ENCODE measurements at regions not wholly inside any gene's neighbourhood (a gene's known extent, or its start where the extent isn't known, plus 50 kb on each side); places are given as distances from the start of the nearest gene placed in this dataset.
A peak's percentile ranks its signal among the peaks of the same experiment; 100 is the strongest.

DNA sequence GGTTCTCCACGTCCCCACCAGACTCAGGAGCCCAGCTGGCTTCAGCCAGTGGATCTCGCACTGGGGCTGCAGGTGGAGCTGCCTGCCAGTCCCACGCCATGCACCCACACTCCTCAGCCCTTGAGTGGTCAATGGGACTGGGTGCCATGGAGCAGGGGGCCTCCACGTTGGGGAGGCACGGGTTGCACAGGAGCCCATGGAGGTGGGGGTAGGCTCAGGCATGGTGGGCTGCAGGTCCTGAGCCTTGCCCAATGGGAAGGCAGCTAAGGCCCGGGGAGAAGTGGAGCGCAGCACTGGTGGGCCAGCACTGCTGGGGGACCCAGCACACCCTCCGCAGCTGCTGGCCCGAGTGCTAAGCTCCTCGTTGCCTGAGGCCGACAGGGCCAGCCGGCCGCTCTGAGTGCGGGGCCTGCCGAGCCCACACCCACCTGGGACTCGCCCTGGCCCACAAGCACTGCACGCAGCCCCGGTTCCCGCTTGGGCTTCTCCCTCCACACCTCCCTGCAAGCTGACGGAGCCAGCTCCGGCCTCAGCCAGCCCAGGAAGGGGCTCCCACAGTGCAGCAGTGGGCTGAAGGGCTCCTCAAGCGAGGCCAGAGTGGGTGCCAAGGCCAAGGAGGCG is 258.5 kb upstream of the PDGFD start:
- Mint-ChIP-seq H3K36me3 (no peaks in the 10 kb centered on the region), H3K9me3 (no peaks in the 10 kb centered on the region), H3K27ac (no peak overlapping the region)
- DNase-seq (ENCODE audit: low spot score in 2 of 2), result no peak
- ATAC-seq, result no peak

DNA sequence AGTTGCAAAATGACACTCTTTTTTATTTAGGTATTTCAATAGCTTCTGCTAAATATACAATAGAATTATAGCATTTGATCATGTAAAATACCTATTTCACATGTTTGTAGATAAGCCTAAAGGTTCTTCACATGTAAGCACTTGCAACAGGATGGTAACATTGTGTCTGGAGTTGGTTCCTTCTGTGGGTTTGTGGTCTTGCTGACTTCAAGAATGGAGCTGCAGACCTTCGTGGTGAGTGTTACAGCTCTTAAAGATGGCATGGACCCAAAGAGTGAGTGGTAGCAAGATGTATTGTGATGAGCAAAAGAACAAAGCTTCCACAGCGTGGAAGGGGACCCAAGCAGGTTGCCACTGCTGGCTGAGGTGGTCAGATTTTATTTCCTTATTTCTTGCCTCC is 246.4 kb upstream of the PDGFD start:
- Mint-ChIP-seq H3K36me3 (no peaks in the 10 kb centered on the region), H3K27ac (no peak overlapping the region), H3K9me3 (no peaks in the 10 kb centered on the region)
- DNase-seq (ENCODE audit: low spot score in 2 of 2), result no peak
- no peak for ATAC-seq

DNA sequence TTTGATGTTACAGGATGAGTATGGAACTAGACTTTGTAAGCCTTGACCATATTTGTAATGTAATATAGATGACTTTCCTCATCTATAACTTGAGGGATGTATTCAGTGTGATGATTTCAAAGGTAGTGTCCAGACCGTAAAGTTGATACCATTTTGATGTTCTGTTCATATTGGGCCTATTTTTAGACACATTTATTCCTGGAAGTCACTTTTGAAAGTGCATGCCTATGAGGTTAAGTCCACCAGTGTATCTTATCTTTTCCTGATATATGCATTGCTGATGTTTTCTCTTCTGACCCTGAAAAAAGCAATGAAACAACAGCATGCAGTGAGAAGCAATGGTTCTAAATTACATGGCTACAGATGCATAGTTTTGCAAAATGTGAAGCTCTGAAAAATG is 244.7 kb upstream of the PDGFD start:
- no peaks in the 10 kb centered on the region for H3K36me3 Mint-ChIP-seq
- no peak overlapping the region for H3K27ac Mint-ChIP-seq
- no peak for ATAC-seq

DNA sequence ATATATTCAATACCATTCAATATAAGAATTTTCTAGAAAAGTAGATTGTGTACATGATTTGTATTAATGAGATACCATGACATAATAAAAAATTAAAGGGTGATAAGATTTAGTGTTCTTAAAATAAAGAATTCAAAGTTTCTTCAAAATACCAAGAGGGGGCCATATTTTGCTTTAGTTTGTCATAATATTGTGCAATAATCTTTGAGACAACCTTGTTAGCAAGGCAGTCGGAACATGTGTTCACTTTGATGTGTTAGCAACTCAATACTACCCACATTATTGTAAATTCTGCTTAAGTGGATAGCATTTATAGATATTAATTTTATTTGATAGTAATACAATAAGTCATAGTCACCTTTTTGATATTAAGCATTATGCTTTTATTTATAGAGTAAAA is 241.3 kb upstream of the PDGFD start:
- H3K9me3 Mint-ChIP-seq, result no peaks in the 10 kb centered on the region
- no peaks in the 10 kb centered on the region for H3K36me3 Mint-ChIP-seq
- DNase-seq (ENCODE audit: low spot score in 2 of 2) (no peak), ATAC-seq (no peak)
- no peak overlapping the region for H3K27ac Mint-ChIP-seq

More for the DNA sequence above, 244.7 kb upstream of the PDGFD start:
- H3K9me3 Mint-ChIP-seq, result no peaks in the 10 kb centered on the region
- DNase-seq (ENCODE audit: low spot score in 2 of 2), result no peak

DNA sequence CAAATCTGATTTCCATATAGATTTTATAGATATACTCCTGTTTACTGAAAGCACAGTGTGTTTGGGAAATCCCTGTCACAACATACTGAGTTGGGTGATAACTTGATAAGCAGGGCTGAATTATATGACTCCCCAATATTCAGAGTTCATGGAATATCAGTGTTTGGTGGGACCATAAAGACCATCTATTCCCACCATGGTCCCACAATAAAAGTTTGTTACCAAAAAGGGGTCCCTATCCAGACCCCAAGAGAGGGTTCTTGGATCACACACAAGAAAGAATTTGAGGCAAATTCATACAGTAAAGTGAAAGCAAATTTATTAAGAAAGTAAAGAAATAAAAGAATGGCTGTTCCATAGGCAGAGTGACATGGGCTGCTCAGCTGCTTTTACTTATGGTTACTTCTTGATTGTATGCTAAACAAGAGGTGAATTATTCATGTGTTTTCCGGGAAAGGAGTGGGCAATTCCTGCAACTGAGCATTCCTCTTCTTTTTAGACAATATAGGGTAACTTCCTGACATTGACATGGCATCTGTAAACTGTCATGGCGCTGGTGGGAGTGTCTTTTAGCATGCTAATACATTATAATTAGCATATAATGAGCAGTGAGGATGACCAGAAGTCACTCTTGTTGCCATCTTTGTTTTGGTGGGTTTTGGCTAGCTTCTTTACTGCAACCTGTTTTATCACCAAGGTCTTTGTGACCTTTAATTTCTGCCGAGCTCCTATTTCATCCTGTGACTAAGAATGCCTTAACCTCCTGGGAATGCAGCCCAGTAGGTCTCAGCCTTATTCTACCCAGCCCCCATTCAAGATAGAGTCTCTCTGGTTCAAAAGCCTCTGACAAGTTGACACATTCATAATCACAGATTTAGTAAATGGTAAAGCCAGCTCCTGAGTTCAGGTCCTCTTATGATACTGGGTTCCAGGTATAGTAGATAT is 240.6 kb upstream of the PDGFD start:
- DNase-seq (ENCODE audit: low spot score in 2 of 2) (no peak), ATAC-seq (no peak)
- Mint-ChIP-seq H3K9me3 (no peaks in the 10 kb centered on the region), H3K36me3 (no peaks in the 10 kb centered on the region), H3K27ac (no peak overlapping the region)

DNA sequence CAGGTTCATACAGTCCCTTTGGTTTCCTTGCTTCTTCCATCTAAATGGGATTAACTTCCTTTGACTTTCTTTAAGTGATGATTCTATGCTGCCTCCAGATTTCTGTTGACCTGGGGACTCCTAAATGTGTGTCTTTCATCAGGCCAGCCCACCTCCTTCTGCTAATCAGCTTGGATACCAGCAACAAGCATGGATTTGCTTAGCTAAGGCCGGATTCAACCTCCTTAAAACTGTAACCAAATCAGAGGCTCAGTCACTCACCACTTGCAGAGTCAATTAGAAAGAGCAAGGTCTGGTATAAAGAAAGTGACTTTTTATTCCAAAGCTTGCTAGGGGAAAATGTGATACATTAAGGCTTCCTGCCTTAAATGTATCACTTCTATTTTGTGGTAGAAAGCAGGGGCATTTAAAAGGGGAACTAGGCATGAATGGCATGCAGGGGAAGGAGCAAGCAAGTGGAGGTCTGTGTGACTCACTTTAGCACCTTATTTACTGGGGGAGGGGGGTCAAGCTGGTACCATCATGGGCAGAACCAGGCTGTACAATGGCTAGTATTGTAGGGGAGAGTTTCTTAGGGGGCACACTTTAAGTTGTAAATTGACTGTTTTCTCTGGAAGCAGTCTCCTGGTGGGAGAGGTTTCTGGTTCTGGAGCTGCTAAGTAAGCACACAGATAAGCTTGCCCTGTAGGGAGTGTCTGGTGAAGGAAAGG is 239.0 kb upstream of the PDGFD start:
- Mint-ChIP-seq H3K36me3 (no peaks in the 10 kb centered on the region), H3K9me3 (no peaks in the 10 kb centered on the region), H3K27ac (no peak overlapping the region)
- ATAC-seq (peak in 1 of 2 donors; percentile 26), DNase-seq (ENCODE audit: low spot score in 2 of 2) (no peak)

DNA sequence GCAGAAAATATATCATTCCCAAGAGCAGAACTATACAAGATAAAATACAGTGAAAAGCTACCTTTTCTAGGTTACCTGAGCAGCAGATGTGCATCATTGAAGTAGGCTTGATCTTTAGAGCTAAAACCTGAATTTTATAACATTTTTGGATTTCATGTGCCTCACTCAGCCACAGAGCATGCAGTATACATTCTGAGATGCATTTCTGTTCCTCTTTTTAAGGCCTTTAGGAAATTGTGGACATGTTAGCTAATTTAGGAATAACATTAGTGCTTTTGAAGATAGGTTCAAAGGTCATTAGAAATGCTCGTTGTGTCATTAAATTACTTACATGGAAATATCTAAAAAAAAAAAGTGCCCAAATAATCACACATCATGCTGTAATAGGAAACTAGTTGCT is 230.6 kb upstream of the PDGFD start:
- no peak for ATAC-seq
- Mint-ChIP-seq H3K27ac (no peak overlapping the region), H3K36me3 (no peaks in the 10 kb centered on the region), H3K9me3 (no peaks in the 10 kb centered on the region)
- no peak for DNase-seq (ENCODE audit: low spot score in 2 of 2)

DNA sequence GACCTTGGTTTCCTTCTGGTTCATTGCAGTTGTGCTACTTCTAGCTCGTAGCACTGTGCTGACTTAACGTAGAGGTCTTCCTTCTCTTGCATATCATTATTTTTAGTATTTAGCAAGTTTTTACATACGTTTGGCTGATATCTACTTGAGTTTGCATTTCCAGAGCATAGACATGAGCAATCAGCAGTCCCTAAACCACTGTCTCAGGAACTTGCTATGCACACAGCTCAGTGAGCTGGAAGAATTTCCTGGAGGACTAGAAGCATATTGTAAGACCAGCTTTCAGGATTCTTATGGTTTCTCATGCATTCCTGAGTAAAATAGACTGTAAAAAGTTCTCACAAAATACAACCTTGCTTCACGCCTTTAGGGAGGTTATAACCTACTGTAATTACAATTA is 226.7 kb upstream of the PDGFD start:
- ATAC-seq, result no peak
- no peak for DNase-seq (ENCODE audit: low spot score in 2 of 2)
- Mint-ChIP-seq H3K27ac (no peak overlapping the region), H3K36me3 (no peaks in the 10 kb centered on the region), H3K9me3 (no peaks in the 10 kb centered on the region)

DNA sequence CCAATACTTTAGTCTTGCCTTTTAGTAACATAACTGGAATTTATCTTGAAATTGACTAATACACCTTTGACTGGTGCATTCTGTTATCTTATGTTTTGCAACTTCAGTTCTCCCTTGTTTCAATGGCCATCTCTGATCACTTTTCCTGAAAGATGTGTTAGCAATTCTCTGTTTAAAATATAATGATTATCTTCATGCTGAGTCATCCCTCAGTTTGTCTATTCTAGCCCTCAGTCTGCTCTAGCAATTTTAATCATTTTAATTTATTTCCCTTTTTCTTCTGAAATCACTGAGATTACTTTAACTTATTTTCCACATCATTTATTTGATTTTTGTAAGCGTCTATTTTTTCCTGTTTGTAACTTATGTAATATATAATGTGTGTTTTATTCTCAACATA is 221.9 kb upstream of the PDGFD start:
- DNase-seq (ENCODE audit: low spot score in 2 of 2) (no peak), ATAC-seq (no peak)
- Mint-ChIP-seq H3K9me3 (no peaks in the 10 kb centered on the region), H3K27ac (no peak overlapping the region), H3K36me3 (no peaks in the 10 kb centered on the region)

DNA sequence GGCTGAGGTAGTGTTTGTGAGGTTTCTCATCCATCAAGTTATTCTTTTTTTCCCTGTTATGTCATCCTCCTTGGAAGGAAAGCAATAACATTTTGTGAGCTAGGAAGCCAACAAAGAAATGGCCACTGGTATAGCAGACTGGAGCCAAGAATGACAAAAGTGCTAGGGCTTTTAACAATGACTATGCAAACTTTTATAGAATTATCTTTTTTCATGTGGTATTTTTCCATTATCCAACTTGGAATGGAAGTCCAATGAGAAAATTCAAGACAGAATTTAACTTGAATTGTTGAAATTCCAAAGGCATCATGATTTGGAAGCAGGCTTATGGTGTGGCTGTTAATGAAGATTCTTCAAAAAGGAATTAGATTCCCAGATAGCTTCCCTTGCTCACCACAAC is 216.4 kb upstream of the PDGFD start:
- H3K9me3 Mint-ChIP-seq, result no peaks in the 10 kb centered on the region
- ATAC-seq (no peak), DNase-seq (ENCODE audit: low spot score in 2 of 2) (no peak)
- H3K36me3 Mint-ChIP-seq, result no peaks in the 10 kb centered on the region
- H3K27ac Mint-ChIP-seq, result no peak overlapping the region

DNA sequence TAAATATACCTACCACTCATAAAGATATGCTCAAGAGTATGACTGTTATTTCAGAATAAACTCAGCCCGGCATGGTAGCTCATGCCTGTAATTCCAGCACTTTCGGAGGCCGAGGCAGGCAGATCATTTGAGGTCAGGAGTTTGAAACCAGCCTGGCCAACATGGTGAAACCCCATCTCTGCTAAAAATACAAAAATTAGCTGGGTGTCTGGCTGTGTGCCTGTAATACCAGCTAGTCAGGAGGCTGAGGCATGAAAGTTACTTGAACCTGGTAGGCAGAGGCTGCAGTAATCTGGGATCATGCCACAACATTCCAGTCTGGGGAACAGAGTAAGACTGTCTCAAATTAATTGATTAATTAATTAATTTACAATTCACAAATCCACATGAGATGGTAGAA is 208.2 kb upstream of the PDGFD start:
- Mint-ChIP-seq H3K36me3 (no peaks in the 10 kb centered on the region), H3K9me3 (peaks cover 0 to 3% of the 10 kb centered on the region in 2 donors), H3K27ac (no peak overlapping the region)
- no peak for DNase-seq (ENCODE audit: low spot score in 2 of 2)
- no peak for ATAC-seq

DNA sequence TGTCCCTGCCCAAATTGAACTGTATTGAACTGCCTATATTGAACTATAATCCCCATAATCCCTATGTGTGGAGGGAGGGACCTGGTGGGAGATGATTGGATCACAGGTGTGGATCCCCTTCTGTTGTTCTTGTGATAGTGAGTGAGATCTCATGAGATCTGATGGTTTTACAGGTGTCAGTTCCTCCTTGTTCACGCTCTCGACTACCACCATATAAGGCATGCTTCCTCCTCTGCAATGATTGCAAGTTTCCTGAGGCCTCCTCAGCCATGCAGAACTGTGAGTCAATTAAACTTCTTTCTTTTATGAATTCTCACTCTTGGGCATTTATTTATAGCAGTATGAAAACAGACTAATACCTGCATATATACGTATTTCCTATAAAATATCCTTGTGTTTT is 206.5 kb upstream of the PDGFD start:
- DNase-seq (ENCODE audit: low spot score in 2 of 2), result no peak
- H3K27ac Mint-ChIP-seq, result no peak overlapping the region
- peaks cover 0 to 3% of the 10 kb centered on the region in 2 donors for H3K9me3 Mint-ChIP-seq
- H3K36me3 Mint-ChIP-seq, result no peaks in the 10 kb centered on the region
- ATAC-seq, result no peak

DNA sequence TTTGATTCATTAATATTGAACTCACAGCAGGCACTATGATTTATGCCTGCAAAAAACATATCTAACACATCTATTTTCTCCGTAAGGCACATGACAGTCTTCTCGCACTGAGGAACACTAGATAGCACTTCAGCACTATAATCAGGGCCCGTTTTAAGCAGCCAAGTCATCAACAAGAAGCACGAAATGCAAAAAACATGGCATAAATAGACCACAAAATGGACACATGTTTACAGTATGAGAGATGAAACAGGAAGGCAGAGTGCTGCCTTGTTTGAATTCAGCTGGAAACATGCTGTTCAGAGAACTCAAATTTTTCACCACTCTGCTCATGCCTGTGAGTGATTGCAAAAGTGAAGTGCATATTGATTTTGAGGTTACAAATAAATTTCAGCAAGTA is 205.8 kb upstream of the PDGFD start:
- DNase-seq (ENCODE audit: low spot score in 2 of 2) (no peak), ATAC-seq (no peak)
- Mint-ChIP-seq H3K9me3 (peaks cover 0 to 3% of the 10 kb centered on the region in 2 donors), H3K36me3 (no peaks in the 10 kb centered on the region), H3K27ac (no peak overlapping the region)

DNA sequence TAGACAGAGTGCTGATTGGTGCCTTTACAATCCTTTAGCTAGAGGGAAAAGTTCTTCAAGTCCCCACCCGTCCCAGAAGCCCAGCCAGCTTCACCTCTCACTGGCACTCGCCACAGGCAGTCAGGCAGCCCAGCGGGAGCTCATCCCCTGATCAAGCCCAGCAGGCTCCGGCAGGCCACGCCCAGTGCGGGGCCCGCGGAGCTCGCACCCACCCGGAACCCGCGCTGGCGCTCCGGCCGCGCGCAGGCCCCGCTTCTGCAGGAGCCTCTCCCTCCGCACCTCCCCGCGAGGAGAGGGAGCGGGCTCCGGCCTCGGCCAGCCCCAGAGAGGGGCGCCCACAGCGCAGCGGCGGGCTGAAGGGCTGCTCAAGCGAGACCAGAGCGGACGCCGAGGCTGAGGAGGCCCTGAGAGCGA is 202.4 kb upstream of the PDGFD start:
- Mint-ChIP-seq H3K36me3 (no peaks in the 10 kb centered on the region), H3K27ac (no peak overlapping the region), H3K9me3 (no peaks in the 10 kb centered on the region)
- DNase-seq (ENCODE audit: low spot score in 2 of 2) (no peak), ATAC-seq (no peak)

DNA sequence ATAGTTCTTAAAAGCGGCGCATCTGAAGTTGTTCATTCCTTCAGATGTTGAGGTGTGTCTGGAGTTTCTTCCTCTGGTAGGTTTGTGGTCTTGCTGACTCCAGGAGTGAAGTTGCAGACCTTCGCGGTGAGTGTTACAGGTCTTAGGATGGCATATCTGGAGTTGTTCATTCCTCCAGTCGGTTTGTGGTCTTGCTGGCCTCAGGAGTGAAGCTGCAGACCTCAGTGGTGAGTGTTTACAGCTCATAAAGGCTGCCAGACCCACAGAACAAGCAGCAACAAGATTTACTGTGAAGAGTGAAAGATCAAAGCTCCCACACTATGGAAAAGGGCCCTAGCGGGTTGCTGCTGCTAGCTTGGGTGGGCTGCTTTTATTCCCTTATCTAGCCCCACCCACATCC is 201.7 kb upstream of the PDGFD start:
- H3K27ac Mint-ChIP-seq, result no peak overlapping the region
- H3K9me3 Mint-ChIP-seq, result no peaks in the 10 kb centered on the region
- ATAC-seq (no peak), DNase-seq (ENCODE audit: low spot score in 2 of 2) (no peak)
- no peaks in the 10 kb centered on the region for H3K36me3 Mint-ChIP-seq

DNA sequence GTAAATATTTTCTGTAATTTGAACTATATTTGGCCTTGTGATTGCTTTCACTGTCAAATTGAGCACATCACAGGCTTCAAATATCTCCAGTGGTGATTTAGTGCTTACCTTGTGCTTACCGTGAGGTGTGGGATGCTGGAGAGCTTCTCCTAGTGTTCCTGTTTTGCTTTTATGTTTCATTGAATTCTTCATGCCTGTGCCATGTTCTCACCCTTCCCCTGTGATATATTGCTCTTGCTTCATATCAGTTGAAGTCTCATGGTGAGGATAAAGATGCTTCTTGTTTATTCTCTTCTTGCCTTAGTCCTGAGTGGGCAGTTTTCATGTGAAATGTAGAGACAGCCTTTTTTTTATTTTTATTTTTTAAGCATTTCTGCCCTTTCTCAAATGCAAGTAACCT is 198.0 kb upstream of the PDGFD start:
- H3K36me3 Mint-ChIP-seq, result no peaks in the 10 kb centered on the region
- DNase-seq (ENCODE audit: low spot score in 2 of 2), result no peak
- no peak overlapping the region for H3K27ac Mint-ChIP-seq
- H3K9me3 Mint-ChIP-seq, result no peaks in the 10 kb centered on the region
- ATAC-seq, result no peak

DNA sequence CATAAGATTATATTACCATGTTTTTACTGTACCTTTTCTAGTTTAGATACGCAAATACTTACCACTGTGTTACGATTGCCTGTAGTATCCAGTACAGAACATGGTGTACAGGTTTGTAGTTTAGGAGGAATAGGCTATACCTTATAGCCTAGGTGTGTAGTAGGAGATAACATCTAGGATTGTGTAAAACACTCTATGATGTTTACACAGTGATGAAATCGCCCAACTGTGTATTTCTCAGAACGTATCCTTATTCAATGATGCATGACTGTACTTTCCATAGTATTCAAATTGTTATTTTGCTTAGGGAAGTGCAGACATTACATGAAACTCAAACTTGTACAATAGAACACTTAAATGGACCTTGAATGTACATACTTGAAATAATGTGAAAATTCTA is 188.1 kb upstream of the PDGFD start:
- H3K27ac Mint-ChIP-seq, result no peak overlapping the region
- H3K36me3 Mint-ChIP-seq, result peaks cover 0 to 5% of the 10 kb centered on the region in 2 donors
- ATAC-seq (no peak), DNase-seq (ENCODE audit: low spot score in 2 of 2) (no peak)
- H3K9me3 Mint-ChIP-seq, result peaks cover 11 to 14% of the 10 kb centered on the region in 2 donors
